GM12875 (cell line): ENCODE measurements at regions not wholly inside any gene's neighbourhood (a gene's known extent, or its start where the extent isn't known, plus 50 kb on each side); places are given as distances from the start of the nearest gene placed in this dataset.
"Not testable (repeated sequence)": the region's sequence is repeated elsewhere in the genome, so short reads cannot be mapped to it uniquely, and the experiment has no call there.

ENCODE experiments used
- H3K4me3 ChIP-seq: one replicate; pipeline ENCODE4 v1.5.1; 2011; ENCODE audit warnings: low read depth, low read length, control low read depth
- TF ChIP-seq, protein P1 (sequence below): IDR thresholded peaks from 2 replicates; pipeline ENCODE4 v1.5.1; 2011; ENCODE audit warnings: low read depth, mild to moderate bottlenecking, control low read depth, inconsistent platforms, low read length, moderate library complexity, borderline replicate concordance; ENCODE audit not compliant: insufficient read depth

DNA sequence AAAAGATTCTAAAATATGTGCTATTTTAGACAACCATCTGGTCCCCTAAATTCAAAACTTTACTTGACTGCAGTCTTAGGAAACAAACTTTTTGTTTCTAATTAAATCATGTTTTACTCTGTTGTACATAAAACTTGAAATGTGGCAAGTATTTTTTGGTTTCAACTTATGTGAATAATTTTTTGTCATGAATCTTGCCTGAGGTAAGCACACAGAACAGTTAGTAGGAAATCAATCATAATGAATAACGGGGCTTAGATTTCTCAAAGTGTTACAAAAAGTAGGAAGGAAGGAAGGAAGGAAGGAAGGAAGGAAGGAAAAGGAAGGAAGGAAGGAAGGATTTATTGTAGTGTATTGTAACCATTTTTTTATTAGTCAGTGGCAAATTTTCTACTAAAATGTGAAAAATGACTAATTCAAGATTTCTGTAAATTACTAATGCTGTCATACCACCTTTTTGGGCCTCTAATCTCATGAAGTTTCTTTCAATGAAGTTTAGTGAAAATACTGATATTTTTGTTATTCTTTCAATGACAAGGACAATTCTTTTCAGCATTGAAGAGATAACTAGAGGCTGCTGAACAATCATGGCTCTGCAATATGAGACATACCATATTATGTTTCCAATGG lies 1689.2 kb downstream of the OTOL1 start:
- TF ChIP-seq, protein P1, sequence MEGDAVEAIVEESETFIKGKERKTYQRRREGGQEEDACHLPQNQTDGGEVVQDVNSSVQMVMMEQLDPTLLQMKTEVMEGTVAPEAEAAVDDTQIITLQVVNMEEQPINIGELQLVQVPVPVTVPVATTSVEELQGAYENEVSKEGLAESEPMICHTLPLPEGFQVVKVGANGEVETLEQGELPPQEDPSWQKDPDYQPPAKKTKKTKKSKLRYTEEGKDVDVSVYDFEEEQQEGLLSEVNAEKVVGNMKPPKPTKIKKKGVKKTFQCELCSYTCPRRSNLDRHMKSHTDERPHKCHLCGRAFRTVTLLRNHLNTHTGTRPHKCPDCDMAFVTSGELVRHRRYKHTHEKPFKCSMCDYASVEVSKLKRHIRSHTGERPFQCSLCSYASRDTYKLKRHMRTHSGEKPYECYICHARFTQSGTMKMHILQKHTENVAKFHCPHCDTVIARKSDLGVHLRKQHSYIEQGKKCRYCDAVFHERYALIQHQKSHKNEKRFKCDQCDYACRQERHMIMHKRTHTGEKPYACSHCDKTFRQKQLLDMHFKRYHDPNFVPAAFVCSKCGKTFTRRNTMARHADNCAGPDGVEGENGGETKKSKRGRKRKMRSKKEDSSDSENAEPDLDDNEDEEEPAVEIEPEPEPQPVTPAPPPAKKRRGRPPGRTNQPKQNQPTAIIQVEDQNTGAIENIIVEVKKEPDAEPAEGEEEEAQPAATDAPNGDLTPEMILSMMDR, result no peak
- H3K4me3 ChIP-seq, result no peak overlapping the region

DNA sequence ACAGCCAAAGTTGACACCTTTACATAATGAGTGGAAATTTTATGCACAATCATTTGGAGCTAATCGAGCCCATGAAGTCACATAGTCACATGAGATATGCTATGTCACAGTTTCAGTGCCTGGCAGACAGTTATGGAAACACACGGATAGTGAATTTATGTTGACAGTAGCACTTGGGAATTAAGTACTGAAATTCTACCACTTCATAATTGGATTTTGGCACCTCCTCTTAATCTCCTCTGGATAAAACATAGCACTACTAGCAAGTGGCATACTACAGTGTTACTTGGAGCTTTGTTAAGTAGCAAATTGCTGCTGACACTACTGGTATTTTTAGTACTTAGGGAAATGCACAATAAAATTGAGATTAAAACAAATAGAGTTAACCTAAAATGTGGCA lies 1679.4 kb downstream of the OTOL1 start:
- H3K4me3 ChIP-seq, result no peak overlapping the region
- TF ChIP-seq, protein P1, result no peak

DNA sequence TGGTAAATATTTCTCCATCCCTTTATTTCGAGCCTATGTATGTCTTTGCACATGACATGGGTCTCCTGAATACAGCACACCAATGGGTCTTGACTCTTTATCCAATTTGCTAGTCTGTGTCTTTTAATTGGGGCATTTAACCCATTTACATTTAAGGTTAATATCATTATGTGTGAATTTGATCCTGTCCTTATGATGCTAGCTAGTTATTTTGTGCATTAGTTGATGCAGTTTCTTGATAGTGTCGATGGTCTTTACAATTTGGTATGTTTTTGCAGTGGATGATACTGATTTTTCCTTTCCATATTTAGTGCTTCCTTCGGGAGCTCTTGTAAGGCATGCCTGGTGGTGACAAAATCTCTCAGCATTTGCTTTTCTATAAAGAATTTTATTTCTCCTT lies 1675.9 kb downstream of the OTOL1 start:
- not testable (repeated sequence) for H3K4me3 ChIP-seq

DNA sequence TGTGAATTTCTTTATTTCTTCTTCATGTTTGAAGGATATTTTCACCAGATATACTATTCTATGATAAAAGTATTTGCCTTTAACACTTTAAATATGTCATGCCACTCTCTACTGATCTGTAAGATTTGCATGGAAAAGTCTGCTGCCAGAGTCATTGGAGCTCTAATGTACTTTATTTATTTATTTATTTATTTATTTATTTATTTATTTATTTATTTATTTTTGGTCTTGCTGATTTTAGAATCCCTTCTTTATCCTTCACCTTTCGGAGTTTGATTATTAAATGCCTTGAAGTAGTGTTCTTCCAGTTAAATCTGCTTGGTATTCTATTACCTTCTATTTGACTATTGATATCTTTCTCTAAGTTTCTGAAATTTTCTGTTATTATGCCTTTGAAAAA lies 1669.6 kb downstream of the OTOL1 start:
- H3K4me3 ChIP-seq, result no peak overlapping the region

DNA sequence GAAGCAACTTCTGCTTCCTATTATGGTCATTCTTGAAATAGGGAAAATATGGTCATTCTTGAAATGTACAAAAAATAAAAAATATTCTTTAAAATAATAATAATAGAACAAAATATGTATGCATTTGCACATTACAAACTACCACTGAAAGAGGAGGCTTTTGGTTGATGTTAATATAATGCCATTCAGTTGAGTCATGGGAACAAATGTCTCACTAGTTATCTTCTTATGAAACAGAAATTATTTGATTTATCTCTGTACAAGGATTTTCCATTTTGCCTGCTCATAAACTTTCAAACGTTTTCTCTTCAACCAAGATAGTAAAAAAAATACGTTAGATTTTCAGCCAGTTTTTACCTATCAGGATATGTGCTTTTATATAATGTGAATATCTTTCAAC lies 1662.7 kb downstream of the OTOL1 start:
- TF ChIP-seq, protein P1, result no peak
- no peak overlapping the region for H3K4me3 ChIP-seq

More for the DNA sequence above, 1669.6 kb downstream of the OTOL1 start:
- TF ChIP-seq, protein P1, result no peak

DNA sequence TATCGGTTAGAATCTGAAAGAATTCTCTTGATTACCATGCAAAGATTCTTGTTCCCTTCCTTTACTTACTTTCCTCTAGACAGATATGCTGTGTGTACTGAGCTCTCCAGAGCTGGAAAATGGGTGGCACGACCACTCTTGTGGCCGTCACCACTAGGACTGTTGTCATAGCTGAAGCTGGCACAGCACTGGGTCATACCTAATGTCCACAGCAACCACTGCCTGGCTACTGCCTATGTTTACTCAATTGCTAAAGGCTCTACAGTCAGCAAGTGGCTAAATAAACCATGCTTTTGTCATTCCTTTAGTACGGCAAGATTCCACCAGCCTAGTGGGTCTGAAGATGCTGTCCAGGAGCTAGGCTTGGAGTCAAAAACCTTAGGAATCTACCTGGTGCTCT lies 1643.0 kb downstream of the OTOL1 start:
- TF ChIP-seq, protein P1, result no peak
- H3K4me3 ChIP-seq, result no peak overlapping the region

DNA sequence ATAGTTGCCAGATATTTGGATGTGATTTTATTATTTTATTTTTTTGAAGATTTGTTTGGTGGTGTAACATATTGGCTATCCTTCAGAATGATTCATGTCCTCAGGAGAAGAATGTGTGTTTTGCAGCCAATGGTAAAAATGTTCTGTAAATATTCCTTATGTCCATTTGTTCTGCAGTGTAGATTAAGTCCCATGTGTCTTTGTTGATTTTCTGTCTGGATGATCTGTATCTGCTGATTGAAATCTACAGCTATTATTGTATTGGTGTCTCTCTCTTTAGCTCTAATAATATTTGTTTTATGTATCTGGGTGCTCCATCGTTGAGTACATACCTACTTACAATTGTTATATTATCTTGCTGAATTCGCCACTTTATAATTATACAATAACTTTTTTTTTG lies 1641.7 kb downstream of the OTOL1 start:
- TF ChIP-seq, protein P1, result no peak
- no peak overlapping the region for H3K4me3 ChIP-seq

DNA sequence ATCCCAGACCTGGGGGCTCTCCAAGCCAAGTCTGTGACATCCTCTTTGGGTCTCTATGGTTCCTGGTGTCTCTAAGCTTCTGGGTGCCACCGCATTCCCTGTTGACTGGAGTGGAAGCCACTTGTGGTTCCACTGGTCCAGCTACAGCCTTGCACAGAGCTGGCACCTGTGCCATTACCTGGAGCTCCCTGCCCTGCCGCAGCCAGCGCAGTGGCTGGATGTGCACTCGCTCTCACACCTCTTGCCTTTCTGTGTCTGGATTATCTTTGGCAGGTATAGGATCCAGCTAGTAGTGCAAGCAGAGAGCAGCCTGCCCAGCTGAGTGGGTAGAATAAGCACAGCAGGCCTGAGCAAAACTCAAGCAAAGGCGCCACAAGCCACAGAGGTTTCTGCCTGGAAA lies 1635.5 kb downstream of the OTOL1 start:
- TF ChIP-seq, protein P1, result no peak
- no peak overlapping the region for H3K4me3 ChIP-seq
